Esophagus muscularis mucosa (tissue), 3 donors: ENCODE measurements at regions not wholly inside any gene's neighbourhood (a gene's known extent, or its start where the extent isn't known, plus 50 kb on each side); places are given as distances from the start of the nearest gene placed in this dataset.

Experiments
- CTCF ChIP-seq, 3 experiments: fragments of 200-600 bp in 2 of 3; fragments of 450-650 bp in 1 of 3; sonication (generic) in 2 of 3; IDR thresholded peaks; one replicate each; pipeline ENCODE4 v1.5.1; 2017 to 2019; ENCODE audit warnings: antibody characterized with exemption in 3 of 3, mild to moderate bottlenecking in 2 of 3, moderate library complexity in 1 of 3
- POLR2A ChIP-seq: fragments of 450-650 bp; IDR thresholded peaks from one replicate; pipeline ENCODE4 v1.6.1; 2017; ENCODE audit warnings: antibody characterized with exemption, moderate library complexity, mild to moderate bottlenecking, low read depth
- POLR2AphosphoS5 ChIP-seq, 2 donors: sonication (generic); formaldehyde crosslinking; IDR thresholded peaks; one replicate each; pipeline ENCODE4 v1.6.1; 2017; ENCODE audit warnings: antibody characterized with exemption in 2 of 2

DNA sequence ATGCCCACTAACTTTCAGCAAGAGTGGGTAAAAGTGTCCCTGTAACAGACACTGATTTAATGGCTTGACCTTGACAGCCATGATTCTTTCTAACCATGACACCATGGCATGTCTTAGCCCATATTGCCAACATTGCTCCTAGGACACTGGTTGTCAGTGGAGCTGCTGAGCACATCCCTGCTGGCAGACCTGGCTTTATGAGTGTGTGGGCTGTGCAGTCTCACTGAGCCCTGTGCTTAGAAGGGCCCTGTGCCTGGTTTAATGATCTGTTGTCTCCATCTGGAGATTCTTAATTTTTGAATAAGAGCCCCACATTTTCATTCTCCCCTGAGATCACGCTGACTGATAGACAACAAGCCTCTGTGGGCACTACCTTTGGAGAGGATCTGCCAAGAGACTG is 243.1 kb upstream of the KIAA1217 start:
- no peak for TF ChIP-seq CTCF (IDR thresholded peaks at IDR 0.05)
- TF ChIP-seq POLR2A: no peak
- no peak for TF ChIP-seq POLR2AphosphoS5 (IDR thresholded peaks at IDR 0.05)
